Fibroblast of the aortic adventitia (primary cell): ENCODE measurements at regions not wholly inside any gene's neighbourhood (a gene's known extent, or its start where the extent isn't known, plus 50 kb on each side); places are given as distances from the start of the nearest gene placed in this dataset.

Experiments
- DNase-seq: peaks from one replicate; pipeline ENCODE4 v3.0.0-alpha.2; 2010; ENCODE audit warnings: low read depth
- H3K4me3 ChIP-seq: 2 replicates; pipeline ENCODE4 v1.5.1; 2011; ENCODE audit warnings: low read depth, mild to moderate bottlenecking, control low read depth, low read length, moderate library complexity
- TF ChIP-seq, protein P1 (sequence below): IDR thresholded peaks from 2 replicates; pipeline ENCODE4 v1.5.1; 2011; ENCODE audit warnings: mild to moderate bottlenecking, low read length, control low read depth, inconsistent platforms; ENCODE audit not compliant: insufficient read depth

DNA sequence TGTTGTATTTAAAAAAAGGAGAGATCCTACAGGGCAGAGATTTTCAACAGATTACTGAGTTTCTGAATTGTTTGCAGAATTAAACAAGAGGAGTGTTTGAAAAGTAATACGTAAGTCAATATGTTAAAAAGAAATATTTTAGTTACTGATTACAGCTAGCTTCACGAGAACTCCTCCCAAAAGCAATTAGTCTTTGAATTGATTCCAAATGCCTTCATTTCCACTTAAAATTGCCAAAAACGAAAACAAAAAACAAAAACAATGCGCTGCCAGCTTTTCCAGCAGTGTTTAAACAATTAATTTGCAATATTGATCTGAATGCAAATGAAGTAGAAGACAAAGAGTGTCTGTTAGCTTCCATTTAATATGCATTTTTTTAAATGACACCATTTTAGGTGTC, 310.0 kb downstream of the IPO8 start:
- no peak overlapping the region for H3K4me3 ChIP-seq
- no peak for DNase-seq
- TF ChIP-seq, protein P1, sequence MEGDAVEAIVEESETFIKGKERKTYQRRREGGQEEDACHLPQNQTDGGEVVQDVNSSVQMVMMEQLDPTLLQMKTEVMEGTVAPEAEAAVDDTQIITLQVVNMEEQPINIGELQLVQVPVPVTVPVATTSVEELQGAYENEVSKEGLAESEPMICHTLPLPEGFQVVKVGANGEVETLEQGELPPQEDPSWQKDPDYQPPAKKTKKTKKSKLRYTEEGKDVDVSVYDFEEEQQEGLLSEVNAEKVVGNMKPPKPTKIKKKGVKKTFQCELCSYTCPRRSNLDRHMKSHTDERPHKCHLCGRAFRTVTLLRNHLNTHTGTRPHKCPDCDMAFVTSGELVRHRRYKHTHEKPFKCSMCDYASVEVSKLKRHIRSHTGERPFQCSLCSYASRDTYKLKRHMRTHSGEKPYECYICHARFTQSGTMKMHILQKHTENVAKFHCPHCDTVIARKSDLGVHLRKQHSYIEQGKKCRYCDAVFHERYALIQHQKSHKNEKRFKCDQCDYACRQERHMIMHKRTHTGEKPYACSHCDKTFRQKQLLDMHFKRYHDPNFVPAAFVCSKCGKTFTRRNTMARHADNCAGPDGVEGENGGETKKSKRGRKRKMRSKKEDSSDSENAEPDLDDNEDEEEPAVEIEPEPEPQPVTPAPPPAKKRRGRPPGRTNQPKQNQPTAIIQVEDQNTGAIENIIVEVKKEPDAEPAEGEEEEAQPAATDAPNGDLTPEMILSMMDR, result no peak

DNA sequence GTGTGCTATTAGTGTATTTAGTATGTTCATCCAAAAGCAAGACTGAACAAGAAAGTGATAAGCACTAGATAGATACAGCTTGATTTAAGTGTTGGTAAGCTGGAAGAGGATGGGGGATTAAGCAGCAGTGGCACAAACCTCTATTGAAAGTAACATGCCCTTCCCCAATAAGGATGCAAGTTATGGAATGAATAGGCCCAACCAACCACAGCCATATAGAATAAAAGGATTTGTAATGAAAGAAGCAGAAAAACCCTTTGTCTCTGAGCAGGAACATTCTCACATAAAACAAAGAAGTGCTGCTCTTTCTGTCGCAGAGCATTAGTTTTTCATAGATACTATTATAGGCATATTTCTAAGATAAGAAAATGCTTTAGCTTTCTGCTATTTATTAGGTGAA, 310.7 kb downstream of the IPO8 start:
- no peak overlapping the region for H3K4me3 ChIP-seq
- DNase-seq, result no peak
- TF ChIP-seq, protein P1, result no peak

DNA sequence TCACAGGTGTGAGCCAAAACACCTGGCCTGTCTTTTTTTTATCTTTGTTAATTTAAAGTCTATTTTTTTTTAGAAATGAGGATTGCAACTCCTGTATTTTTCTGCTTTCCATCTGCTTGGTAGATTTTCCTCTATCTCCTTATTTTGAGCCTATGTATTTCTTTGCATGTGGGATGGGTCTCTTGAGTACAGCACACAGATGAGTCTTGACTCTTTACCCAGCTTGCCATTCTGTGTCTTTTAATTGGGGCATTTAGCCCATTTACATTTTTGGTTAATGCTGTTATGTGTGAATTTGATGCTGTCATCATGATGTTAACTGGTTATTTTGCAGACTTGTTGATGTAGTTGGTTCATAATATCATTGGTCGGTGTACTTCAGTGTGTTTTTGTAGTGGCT, 317.4 kb downstream of the IPO8 start:
- H3K4me3 ChIP-seq, result no peak overlapping the region
- DNase-seq, result no peak
- TF ChIP-seq, protein P1, result no peak

DNA sequence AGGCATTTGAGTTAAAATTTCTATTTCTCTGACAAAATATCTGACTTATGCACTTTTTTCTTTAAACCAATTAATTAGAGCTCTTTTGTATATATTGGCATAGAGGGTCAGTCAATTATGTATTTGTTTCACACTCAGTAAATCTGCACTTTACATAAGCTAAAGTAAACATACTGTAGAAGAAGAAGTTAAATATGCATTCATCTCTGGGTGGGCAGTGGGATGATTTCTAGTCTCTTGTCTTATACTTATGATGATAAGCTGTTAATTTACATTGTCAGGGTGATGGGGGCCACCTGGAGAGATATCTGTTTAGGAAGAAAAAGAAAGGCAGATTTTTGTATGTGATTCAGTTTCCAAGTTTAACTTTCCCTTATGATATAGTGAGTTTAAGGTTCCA, 330.8 kb downstream of the IPO8 start:
- DNase-seq, result no peak
- no peak overlapping the region for H3K4me3 ChIP-seq
- TF ChIP-seq, protein P1, result no peak

DNA sequence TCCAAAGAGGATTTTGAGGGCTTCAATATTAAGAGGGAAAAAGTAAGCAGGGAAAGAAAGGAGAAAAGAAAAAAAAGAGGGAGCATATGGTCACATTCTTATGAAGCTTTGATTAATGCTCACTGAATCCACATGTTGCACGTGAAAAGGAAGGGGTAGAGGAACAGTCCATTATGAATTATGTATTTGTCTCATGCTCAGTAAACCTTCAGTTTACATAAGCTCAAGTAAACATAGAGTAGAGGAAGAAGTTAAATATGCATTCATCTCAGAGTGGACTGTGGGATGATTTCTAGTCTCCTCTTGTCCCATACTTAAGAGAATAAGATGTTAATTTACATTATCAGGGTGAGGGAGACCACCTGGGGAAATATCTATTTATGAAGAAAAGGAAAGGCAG, 334.5 kb downstream of the IPO8 start:
- TF ChIP-seq, protein P1, result no peak
- no peak overlapping the region for H3K4me3 ChIP-seq
- no peak for DNase-seq

DNA sequence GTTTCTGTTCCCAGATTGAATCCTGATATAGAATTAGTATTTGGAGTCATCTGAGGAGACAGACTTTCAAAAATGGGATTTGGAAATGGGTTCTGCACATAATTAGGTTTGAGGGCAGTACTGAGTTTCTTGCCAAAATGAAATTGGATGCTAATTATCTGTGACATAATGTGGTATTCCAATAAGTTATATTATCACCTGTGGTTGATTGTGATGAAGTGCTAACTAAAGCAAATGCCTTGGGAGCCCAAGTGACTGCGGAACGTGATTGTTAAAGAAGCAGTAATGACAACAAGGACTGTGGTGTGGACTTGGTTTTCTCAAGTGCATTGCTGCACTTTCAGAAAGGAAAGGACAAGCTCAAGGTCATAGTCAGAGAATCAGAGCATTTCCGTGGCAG, 337.0 kb downstream of the IPO8 start:
- TF ChIP-seq, protein P1, result no peak
- H3K4me3 ChIP-seq, result no peak overlapping the region
- DNase-seq, result no peak

DNA sequence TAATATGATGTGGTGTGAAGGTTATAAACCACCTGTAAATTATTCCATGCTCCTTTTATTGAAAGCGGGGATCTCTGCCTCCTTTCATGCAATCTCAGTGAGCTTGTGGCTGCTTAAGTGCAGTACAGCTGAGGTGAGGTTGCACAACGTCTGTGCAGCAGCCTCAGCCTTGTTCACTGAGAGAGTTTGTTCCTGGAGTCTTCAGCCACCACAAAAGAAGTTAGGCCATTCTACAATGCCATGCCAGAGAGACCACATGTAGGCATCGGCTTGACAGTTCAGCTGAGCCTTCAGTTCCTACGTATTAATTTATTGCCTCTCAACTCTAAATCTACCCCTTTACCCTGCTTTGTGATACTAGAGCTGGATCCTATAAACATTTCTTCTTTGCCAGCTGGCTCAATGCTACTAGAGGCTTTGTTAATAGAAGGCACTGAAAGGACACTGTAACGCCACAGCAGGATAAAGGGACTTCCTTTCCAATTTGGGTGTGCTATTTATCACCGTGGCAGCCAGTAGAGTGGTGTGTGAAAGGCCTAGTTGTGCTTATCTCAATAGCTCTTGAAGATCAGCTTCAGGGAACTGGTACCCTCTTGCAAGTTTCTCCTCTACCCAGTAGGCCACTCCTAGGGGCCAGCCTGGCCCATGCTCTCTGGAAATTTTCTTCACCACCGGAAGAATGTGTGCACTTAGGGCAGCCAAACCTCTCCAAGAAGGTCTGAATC, 337.7 kb downstream of the IPO8 start:
- TF ChIP-seq, protein P1, result no peak
- no peak overlapping the region for H3K4me3 ChIP-seq
- no peak for DNase-seq
